ENCODE measurements at regions not wholly inside any gene's neighbourhood (a gene's known extent, or its start where the extent isn't known, plus 50 kb on each side); places are given as distances from the start of the nearest gene placed in this dataset.

DNA sequence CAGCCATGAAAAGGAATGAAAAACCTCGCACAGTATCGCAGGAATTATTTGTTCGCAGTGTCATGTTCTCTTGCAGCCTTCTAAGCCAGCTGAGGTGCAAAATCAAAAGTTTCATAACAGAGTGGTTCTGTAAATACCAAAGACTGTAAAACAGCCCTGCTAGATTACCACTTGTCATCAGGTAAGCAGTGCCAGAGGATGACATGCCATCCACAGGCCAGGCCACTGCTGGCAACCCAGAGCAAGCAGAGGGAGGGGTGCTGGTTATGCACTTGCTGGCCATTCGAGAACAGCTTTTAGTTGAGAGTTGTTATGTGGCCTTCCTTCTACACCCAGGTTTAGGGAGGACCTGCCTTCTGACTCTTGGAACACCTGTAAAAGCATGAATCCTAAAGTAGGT, 114.3 kb upstream of the MGAT5 start:
- TF ChIP-seq POLR2AphosphoS5 (IDR thresholded peaks at IDR 0.05) (peak in 2 of 3 donors; percentile 39 to 62), POLR2A (IDR thresholded peaks at IDR 0.05) (no peak), CTCF (IDR thresholded peaks at IDR 0.05) (no peak), EP300 (IDR thresholded peaks at IDR 0.05; ENCODE audit: low read depth) (no peak)
